ENCODE measurements at regions not wholly inside any gene's neighbourhood (a gene's known extent, or its start where the extent isn't known, plus 50 kb on each side); places are given as distances from the start of the nearest gene placed in this dataset.

DNA sequence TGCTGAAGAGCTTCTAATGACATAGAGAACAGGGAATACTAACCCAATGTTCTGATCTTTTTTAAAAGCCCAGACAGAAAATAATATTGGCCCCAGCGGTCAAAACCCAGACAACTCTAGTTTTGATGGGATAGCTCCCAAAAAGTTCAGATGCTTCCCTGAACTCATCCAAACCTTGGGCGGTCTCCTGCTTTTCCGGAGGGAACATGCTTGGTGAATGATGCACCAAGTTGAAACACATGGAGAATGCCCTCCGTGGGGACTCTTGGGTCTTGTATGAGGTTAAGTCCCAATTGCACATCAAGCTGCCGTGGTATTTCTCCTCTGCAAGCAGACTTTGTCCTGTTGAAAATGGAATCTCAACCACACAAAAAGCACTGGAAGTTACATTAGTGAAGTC, 120.7 kb upstream of the CTAGE1 start:
- no peak for DNase-seq (ENCODE audit: low read depth, low spot score)
- no peak overlapping the region for H3K4me3 ChIP-seq (ENCODE audit: low read length)

DNA sequence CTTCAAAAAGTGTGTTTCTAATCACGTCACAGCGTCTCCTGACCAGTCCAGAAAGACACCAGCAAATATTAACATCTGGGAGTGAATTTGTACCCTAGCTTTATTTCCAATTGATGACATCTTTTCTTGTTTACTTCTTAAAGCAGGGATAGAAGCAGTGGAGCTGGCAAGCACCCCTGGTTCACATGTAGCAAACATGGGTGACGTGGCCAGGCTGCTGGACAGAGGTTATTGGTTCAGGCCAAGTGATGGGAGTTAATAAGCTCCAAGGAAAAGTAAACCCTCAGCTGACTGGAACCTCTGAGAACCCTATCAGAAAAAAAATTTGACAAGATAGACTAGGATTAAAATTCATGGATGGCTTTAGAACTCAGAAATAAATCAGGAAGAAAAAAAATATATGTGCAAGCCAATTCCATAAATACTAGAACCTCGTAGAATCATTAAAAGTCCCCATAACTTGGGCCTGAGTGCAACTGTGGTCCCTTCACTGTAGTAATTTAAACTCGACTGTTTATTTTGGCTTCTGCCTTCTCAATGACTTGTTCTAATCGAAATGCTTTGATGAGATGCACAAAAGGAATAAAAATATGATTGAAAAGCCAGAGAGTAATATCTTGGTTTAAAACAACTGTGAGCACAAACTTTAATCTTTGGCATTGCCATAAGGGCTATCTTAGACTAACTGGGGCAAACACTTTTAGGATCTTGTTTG, 121.5 kb upstream of the CTAGE1 start:
- DNase-seq (ENCODE audit: low read depth, low spot score), result no peak

DNA sequence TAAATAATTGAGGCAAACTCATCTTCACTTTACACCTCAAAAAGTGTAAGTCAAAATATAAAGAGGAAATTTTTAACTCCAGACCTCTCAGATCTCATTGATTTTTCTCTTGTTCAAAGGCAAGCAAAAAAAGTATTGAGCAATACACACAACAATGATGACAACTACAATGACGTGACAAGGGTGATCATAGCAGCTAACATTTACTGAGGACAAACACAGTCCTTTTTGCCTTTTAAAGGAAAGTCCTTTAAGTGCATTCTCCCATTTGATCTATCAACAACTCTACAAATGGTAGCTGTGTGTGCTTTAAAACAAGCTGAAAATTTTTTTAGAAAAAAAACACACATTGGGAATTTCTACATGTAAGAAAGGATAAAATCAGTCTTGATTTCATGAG, 123.5 kb upstream of the CTAGE1 start:
- no peak for DNase-seq (ENCODE audit: low read depth, low spot score)
- no peak overlapping the region for H3K4me3 ChIP-seq (ENCODE audit: low read length)

More for the DNA sequence above, 121.5 kb upstream of the CTAGE1 start:
- H3K4me3 ChIP-seq (ENCODE audit: low read length), result no peak overlapping the region

DNA sequence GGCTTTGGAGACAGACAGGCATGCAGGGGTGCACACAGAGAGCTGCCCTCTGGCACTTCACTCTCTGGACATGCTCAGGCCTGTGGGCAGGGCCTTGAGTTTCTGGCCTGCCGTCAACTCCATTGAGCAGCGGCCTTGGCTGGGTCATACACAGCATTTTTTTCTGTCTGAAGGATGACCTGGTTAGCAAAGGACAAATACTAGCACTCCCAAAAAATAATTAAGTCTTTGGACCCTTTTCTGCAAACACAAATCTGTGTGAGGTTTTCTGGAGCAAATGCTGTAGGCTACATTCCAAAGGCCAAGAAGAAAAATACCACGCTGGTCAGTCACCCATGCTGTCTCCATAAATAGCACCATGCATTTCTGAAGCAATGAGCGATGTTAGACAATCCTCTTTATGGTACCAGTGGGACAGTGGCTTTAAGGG, 124.7 kb upstream of the CTAGE1 start:
- no peak overlapping the region for H3K4me3 ChIP-seq (ENCODE audit: low read length)
- no peak for DNase-seq (ENCODE audit: low read depth, low spot score)

DNA sequence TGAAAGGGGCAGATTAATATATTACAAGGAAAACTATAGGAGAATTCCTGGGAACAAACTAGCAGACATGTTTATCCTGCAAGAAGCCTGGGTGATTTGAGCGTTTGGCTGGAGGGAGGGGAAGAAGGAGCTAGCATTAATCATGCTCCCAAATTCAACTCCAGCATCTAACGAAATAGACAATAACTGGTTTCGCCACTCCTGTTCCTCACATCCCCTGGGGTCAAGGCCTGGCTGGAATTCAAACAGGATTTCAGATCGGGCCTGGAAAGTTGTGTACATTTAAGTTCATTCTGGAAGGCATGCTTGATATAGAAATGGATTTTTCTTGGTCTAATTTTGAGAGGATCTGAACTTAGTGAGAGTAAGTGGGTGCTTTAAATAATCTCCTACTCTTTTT, 126.1 kb upstream of the CTAGE1 start:
- H3K4me3 ChIP-seq (ENCODE audit: low read length), result no peak overlapping the region
- no peak for DNase-seq (ENCODE audit: low read depth, low spot score)

DNA sequence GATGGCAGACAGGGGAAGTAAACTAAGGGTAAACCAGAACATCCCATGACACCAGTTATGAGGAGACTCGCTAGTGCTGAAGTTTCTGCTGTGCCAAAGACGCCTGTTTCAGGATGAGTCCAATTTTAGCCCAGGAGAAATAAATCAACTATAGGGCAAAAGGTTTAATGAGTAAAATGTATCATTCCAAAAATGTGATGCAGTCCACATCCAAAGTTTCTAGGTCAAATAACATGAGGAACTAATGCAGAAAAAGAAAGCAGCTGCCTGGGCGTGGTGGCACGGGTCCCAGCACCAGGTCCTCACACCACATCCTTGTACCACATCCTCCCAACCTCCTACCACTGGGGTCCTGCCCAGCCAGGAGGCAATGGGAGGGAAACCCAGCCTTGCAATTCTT, 126.9 kb upstream of the CTAGE1 start:
- H3K4me3 ChIP-seq (ENCODE audit: low read length), result no peak overlapping the region

DNA sequence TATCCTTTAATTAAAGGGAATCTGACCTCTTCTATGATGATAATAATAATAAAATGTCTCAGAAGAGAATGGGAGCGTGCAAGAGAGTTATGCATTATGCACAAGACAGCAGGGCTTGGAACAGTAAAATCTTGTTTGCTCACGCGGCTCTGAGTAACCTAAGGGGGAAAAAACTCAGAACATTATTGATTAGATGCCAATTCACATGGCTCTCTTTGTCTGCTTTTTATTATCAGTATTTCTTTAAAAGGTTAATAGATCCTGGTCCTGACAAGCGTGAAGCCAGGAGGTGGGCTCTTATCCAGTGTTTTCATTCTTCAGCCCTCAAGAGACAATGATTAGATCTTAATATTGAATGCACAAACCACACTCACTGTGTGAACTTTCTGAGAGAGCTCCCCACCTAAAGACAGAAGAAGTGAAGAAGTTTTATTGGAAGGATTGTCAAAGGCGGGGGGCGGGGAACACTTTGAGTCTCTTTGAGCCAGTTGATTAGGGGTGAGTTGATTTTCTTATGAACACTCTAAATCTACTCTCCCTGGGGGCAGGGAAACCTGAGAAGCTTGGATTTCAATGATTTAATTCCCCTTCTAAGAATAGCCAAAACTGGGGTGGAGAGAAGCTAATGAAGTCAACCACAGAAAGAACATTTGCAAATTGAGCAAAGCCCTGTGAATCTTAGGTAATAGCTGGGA, 127.5 kb upstream of the CTAGE1 start:
- no peak overlapping the region for H3K4me3 ChIP-seq (ENCODE audit: low read length)
- DNase-seq (ENCODE audit: low read depth, low spot score), result no peak

More for the DNA sequence above, 126.9 kb upstream of the CTAGE1 start:
- no peak for DNase-seq (ENCODE audit: low read depth, low spot score)

DNA sequence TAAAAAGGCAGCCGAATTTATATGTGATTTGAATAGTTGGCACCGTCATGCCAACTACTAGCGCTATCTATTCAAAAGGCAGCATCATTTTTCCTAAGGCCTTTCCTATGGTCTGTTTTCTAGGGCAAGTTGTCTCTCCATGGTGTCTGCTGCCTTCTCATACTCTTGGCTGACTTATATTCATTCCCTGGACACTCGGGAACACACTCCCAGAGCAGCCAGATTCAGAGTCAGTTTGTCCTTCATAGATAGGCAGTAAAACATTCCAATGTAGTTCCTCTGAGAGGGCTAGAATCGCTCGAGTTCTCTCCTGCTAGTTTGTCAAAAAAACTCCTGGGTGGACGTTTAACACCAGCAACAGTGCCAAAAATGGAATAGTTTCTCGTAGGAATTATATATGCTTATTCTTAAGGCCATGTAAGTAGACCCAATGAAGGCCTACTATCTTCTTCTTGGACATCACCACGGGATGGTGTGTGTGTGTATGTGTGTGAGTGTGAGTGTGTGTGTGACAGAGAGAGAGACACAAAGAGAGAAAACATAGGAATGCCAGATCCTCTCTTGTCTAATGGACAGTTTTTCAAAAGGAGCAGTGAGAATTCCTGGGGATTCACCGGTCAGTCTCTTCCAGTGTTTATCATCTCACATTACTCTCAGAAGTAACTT, 129.3 kb upstream of the CTAGE1 start:
- no peak overlapping the region for H3K4me3 ChIP-seq (ENCODE audit: low read length)
- no peak for DNase-seq (ENCODE audit: low read depth, low spot score)

DNA sequence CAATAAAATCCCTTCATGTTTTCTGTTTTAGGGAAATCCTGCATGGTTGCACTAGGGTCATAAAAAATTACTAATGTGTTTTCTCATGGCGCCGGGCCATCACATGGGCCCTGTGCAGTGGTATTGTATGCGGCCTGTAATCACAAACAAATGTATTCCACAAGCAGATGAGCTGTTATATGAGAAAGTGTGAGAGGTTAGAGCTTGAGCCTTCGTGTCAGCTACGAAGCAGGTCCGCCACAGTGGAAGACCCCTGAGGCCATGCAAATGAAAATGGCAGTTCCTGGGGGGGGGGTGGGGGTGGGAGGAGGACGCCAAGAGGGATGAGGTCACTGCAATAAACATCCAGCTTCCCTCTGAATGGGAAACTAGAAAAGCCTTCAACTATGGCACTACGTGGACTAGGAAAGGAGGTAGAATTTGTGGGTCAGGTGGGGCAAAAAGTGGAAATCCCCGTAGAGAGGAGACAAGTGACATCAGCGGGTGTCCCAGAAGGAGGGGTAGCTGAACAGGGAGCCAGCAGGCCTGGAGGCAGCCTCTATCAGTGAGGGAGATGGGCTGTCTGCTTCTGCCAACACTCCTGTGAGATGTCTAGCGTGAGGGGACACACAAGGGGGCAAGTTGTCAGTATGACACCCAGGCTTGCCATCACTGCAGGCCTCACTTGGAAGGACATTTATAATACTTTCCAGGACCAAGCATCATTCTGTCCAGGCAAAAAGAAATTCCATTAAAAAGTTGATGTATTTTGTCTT, 130.3 kb upstream of the CTAGE1 start:
- H3K4me3 ChIP-seq (ENCODE audit: low read length), result no peak overlapping the region
- DNase-seq (ENCODE audit: low read depth, low spot score), result no peak

DNA sequence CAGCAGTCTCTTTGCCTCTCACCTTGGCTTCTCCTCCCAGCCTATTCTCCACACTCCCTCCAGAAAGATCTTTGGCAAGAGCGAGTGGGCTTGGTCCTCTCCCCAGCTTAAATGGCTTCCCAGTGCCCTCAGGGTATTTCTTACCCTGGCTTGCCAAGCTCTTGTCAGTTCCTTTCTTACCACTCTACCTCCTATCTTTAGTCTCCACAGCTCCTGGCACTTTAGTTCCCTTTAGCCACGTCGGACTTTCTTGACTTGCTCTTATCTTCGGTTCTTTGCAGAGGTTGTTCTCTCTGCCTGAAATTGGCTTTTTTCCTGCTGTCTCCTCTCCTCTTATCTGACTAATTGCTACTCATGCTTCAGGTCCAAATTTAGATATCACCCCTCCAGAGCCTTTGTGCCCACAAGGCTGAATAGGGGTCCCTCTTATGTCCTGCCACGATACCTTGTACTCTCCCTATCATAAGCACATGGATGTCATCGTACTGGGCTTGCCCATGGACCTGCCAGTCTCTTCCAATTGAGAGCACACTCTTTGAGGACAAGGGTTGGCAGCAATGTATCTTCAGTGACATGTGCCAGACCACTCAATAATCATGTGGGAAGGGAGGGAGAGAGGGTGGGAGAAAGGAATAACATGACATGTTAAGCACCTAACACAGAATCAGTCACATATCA, 131.7 kb upstream of the CTAGE1 start:
- DNase-seq (ENCODE audit: low read depth, low spot score), result no peak
- no peak overlapping the region for H3K4me3 ChIP-seq (ENCODE audit: low read length)

DNA sequence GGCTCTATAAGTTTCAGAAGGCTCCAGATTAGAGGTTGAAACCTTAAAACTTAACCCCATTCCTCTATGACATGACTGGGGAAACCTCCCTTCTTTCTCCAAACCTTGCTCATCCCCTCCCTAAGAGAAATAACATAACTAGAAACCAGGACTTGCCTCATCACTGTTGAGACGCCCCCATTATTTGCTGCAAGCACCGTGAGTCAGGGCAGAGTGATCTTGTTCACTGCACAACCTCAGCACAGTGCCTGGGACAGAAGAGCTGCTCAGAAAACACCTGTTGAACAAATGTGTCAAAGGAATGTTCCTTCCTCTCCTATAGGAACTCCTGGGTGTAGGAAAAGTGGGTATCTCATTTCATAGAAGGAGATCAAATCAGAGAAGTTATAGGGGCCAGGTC, 132.7 kb upstream of the CTAGE1 start:
- H3K4me3 ChIP-seq (ENCODE audit: low read length), result no peak overlapping the region
- DNase-seq (ENCODE audit: low read depth, low spot score), result no peak

DNA sequence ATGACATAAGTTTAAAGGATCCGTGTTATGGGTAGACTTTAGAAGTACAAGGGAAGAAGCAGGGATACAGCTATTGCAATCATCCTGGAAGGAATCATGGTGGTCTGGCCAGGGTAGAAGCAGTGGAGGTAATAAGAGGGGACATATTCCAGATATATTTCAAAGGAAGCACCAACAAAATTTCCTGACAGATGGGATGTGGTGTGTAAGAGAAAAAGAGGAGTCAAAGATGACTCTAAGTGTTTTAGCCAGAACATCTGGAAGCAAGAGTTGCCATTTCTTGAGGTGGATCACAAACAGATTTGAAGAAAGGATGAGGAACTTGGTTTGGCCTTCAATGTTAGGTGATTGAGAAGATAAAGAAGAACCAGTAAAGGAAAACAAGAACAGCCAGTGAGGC, 133.1 kb upstream of the CTAGE1 start:
- DNase-seq (ENCODE audit: low read depth, low spot score), result no peak
- no peak overlapping the region for H3K4me3 ChIP-seq (ENCODE audit: low read length)

DNA sequence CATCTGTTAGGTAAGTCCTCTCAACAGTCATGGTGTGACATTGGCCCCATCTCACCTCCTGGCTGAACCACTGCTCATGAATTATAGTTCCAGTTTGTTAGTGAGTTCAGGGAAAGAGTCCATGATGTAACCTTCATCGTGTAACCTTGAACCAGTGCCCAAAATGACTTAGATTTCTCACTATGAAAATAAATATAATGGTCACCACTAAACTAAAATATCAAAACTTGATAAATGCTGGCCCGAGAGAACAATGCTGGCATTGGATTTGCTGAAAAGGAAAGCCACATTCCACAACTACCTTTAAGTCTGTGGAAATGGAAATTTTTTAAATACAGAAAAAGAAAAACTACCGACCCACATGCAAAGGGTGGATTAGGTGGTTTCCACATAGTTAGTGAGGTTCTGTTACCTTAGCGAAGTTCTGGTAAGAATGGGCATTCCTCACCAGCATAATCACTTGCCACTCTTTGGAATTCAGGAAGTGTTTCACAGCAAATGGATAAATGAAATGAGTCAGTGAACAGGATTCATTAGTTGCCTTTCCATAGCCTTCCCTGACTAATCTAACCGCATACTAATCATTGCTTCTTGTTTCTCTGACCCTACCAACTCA, 133.9 kb upstream of the CTAGE1 start:
- no peak overlapping the region for H3K4me3 ChIP-seq (ENCODE audit: low read length)
- no peak for DNase-seq (ENCODE audit: low read depth, low spot score)

DNA sequence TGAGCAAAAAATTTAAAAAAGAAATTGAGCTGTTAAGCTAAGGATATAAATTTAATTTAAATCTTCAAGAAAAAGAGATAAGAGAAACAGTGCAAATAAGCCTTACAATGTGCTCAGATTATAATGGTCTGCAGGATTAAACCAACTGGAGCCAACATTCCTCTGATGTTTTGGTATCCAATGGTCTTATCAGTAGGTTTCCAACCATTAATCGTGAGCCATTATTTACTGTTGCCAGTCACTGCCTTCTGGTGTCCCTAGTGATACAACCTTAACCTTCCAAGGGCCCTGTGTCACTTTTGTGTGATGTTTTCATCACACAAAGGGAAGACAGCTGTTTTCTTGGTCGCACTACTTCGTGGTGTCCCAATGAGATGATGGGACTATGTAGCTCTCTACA, 134.5 kb upstream of the CTAGE1 start:
- no peak for DNase-seq (ENCODE audit: low read depth, low spot score)
- no peak overlapping the region for H3K4me3 ChIP-seq (ENCODE audit: low read length)

DNA sequence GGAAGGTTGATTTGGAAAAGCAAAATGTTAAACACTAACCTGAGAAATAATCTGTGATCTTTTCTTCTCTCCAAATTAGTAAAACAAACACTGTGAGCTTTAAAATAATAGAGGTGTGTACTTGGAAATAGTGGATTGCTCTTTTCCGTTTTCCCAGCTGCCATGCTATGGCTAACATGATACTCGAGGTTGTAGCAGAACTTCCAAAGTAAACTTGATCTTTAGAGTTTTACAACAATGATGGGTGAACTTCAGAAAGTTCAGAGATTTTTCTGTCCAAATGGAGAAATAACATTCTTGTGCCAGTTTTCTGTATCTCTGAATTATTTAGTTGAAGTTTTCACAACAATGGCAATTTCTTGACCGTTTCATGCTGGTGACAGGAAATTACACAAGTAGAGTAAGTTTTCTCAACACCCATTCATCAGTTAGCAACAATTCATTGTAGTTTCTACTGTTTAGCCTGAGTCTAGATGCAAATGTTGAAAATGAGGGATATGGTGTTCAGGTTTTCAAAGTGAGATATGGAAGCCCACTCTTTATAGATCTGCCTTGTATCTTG, 135.3 kb upstream of the CTAGE1 start:
- DNase-seq (ENCODE audit: low read depth, low spot score), result no peak

DNA sequence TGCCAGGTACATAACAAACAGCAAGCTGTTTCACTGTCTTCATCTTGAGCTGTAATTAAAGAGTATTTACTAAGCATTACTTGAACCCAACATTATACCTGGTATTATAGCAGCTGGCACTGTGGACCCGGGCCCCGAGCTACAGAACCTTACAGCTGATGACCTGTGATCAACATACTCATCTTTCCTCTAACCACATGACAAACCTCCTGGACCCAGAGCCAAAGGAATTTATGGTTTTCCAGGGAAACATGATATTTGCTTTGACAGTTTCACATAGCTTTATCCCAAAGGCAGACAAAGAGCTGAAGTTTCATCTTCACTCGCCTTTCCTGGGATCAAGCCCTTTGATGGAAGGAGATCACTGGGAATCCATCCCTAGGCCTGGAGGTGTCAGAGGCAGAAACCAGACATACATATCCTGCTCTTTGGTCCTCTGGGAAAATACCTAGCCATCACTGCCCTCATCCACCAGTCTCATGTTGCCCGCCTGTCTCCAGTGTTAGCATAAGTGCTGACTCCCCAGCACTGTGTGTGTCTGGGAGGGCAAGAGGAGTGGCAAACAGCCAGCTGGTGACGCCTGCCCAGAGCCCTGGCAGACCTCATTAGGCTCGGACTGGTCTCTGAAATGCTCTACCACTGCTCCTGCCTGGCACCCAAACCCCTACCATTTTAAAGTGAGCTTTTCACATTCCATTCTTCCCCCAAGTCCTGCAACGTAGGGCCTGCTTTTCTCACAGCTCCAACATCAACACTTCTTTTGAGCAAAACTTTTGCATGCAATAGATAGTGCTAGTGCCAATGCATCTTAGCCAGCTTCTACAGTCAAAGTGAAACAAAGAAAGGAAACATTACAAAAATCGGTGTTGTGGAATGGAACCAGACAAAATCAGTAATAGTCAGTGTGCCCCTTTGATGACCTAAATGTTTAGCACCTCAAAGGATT, 138.8 kb upstream of the CTAGE1 start:
- no peak for DNase-seq (ENCODE audit: low read depth, low spot score)
- H3K4me3 ChIP-seq (ENCODE audit: low read length), result no peak overlapping the region

More for the DNA sequence above, 135.3 kb upstream of the CTAGE1 start:
- H3K4me3 ChIP-seq (ENCODE audit: low read length), result no peak overlapping the region

DNA sequence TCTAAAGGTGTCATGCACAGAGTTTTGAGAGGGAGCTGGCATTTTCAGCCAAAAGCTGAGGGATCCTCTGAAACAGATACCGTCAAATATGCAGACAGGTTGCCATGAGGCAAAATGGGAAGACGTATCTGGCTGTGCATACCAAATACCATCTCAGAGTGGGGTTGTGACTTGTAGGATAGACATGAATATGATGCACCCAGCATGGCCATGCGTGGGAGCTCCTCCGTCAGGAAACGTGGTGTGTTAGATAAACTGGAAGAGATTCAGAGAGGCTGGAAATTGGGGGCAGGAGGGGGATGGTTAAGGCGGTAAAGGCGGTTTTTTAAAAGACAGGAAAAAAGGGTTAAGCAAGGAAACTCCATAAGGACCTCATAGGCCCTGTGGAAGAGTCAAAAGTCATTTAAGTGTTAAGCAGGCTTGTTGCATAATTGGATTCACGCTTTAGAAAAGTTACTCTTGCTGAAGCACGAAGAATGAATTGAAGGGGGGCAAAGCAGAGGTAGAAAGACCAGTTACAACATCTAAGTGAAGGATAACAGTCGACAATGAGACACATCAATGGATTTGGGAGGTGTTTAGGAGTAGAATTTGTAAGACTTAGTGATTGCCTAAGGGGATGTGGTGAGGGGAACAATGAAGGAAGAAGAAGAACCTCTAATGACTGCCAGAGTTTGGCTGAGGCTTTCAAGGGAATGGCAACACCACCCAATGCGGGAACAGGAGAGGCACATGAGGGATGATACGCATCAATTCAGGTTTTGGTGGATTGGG, 139.6 kb upstream of the CTAGE1 start:
- no peak for DNase-seq (ENCODE audit: low read depth, low spot score)
- H3K4me3 ChIP-seq (ENCODE audit: low read length), result no peak overlapping the region
